ENCODE measurements at regions not wholly inside any gene's neighbourhood (a gene's known extent, or its start where the extent isn't known, plus 50 kb on each side); places are given as distances from the start of the nearest gene placed in this dataset.
A peak's percentile ranks its signal among the peaks of the same experiment; 100 is the strongest.

DNA sequence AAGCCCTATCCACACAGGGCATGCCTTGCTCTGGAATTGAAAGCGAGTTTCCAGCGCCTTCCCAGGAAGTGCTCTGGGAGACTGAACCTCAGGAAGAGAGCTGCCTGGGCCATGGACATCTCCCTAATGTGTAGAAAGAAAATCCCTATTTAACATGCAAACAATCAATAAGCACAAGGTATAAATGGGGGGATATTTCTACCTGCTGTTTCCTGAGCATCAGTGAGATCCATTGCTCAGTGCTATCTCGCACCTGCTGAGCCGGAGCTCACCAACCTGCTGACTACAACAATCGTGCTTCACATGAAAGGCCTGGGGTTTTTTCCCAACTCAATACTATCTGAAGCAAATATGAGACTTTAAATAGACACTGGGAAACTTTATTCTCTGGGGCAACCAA is 584.0 kb downstream of the GLRX3 start:
- no peak for DNase-seq (ENCODE audit: low spot score)

DNA sequence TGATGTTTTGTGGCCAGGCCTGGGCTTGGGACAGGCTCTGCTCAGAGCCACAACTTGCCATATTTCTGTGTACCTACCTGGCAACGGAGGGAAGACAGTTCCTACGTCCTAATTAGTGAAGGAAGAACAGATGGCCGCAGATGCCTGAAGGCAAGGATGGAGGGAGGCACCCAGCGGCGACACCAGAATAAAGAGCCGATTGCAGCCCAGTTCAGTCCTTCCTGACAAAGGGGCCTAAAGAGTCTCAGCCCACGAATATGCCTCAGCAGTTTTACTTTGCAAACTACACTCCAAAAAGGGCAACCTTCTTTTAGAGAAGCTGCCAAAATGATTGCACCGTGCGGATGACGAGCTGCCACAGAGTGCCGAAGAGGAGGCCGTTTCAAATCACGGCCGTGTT is 585.8 kb downstream of the GLRX3 start:
- DNase-seq (ENCODE audit: low spot score), result no peak

DNA sequence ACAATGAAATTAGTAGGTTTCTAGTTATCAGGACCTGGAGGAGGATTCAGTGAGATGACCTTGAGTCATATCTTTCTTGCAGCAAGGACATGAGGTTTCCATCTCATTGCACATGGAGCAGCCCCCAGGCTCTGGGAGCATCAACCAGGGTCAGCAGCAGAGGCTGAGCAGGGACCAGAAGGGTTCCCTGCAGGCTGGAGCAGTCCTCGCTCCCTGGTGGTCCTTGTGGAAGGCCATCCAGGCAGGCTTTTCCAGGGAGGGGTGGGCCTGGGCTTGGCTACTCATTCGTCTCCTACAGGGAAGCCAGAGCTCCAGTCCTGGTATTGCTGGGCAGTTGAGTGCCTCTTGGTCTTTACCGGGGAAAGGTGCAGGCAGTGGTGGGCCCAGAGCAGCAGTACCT is 587.5 kb downstream of the GLRX3 start:
- DNase-seq (ENCODE audit: low spot score), result no peak

DNA sequence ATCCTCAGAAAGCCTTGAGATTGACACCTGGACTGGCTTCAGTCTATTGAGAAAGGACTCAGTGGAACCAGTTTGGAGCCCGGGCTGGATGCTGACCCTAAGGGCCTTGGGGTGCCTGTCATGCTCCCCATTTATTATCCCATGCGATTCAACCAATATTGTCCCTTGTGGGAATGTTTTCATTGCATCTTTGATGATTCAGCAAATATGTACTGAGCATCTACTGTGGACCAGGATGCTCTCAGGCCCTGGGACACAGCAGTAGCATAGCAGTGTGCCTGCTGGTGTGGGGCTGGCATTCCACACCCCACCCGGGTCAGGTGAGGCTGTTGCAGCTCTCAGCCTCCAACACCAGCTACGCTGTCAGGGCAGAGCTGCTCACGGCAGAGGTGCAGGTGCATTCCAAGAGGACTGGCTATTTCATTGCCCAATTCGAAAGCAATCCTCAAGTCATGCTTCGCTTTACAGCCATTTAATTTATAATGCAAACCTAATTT is 586.0 kb downstream of the TCERG1L start:
- DNase-seq (ENCODE audit: low spot score), result no peak

DNA sequence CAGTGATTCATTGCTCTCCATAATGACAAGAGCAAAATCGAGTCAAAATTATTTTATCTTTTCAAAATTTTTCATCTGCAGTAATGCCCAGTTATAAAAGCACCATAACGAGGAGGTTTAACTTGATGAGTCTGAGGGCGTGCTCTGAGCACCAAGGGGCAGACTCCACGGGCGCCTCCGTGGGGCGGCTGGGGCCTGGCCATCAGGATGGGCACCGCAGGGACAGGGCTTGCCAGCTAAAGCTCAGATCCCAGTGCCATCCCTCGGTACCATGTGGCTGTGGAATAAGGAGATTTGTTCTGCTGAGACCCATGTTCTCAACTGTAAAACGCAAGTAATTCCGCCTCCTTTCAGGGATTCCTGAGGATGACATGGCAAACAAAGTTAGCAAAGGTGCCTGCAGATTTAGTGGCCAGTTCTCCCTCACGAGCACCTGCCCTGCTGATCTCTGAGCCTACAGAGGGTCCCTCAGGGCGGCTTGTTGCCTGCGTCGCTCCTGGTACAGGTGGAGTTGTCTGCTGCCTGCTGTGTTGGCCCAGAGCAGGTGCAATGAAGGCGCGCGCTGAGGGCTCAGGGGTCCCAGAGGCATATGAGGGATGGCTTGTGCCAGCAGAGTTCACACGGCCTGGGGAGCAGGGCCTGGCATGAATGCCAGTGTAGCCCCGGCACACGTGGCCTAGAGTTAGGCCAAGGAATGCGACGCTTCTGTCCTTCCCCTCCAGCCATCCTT is 584.4 kb downstream of the TCERG1L start:
- no peak for DNase-seq (ENCODE audit: low spot score)

DNA sequence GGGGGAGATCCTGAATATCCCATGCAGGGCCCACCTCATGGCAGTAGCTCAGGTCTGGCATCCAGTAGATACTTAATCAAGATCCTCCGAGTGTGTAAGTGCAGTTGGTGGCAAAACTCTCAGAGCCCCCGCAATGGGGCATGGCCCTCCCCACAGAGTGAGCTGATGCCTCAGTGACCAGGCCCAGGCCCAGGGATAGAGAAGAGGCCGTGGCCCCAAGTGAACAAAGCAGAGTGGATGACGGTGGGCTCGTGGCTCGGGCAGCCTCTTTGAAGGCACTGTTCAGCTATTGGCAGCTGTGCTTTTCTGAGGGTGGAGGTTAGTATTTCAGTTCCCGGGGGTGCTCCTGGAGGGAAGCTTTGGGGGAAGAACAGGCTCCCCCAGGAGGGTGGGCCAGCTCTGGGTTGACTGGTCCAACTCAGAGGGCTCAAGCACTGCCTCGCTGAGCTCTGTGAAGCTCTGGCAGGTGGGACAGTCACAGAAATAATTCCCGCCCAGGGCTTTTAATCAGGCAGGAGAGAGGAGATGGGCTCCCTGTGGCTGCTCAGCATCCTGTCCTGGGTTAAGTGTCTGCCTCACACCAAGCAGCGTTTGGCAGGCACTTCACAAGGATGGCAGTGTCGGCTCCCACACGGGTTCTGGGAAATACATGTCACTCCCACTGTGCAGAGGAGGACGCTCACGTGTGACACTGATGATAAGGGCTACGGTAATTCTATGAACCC is 583.6 kb downstream of the TCERG1L start:
- no peak for DNase-seq (ENCODE audit: low spot score)

DNA sequence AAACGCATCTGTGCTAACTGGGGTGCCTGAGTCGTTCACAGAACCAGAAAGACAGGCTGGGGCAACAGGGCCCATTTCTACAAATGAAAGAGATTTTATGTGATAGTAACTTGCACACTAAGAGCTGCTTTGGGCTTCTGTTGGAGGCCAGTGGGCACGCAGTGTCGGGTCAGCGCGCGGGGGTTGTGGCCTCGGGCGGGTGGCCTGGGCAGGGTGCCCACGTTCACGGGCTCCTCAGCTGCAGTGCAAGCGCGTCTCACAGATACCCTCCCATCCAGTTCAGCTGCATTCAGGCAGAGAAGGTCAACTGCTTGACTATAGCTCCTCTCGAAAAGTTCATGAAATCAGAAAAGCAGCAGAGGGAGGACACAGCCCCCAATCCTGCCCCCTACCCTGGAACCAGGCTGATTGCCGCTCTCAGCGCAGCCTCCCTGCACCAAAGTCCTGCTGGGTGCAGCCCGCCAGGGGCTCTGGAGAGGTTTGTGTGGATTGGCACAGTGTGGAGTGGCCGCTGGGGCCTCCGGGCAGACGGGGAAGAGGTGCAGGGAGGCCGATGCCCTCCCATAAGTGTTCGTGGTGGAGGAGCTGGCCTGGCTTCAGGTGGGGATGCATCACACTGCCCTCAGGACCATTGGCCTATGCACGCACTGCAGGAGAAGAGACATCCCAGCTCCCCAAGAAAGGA is 582.8 kb downstream of the TCERG1L start:
- no peak for DNase-seq (ENCODE audit: low spot score)

DNA sequence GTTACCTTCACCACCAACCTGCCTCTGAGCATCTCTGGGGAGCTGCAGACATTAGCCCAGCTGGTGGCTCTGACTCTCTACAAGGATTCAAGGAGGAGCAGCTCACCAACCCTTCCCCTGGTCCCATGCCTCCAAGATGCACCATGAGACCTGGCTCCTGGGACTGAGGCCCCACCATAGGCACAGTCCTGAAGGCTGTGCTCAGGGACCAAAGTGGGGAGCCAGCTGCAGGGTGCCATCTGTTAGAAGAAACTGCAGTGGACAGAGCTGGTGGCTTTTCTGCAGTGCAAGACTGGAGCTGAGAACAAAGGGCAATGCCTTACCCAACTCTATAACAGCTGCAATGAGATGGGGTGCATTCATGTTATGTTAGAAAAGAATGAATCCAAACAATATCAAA is 581.6 kb downstream of the TCERG1L start:
- DNase-seq (ENCODE audit: low spot score), result no peak

DNA sequence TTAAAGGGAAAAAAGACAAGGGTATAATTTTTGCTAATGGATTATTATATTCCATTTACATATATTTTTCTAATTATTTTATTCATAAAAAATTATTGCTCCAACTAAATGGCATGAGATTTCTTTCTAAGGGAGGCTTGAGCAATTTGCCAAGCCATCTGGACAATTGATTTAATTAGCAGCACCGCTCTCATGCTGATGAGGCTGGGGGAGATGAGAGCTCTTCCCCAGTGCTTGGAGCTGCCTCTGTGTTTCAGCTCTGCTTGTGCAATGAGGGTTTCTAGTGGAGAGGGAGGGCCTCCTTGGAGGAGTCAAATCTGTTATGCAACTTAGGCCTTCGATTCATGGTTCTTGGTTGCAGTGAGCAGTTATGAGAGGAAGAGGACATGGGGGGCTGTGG is 574.3 kb downstream of the TCERG1L start:
- DNase-seq (ENCODE audit: low spot score), result no peak

DNA sequence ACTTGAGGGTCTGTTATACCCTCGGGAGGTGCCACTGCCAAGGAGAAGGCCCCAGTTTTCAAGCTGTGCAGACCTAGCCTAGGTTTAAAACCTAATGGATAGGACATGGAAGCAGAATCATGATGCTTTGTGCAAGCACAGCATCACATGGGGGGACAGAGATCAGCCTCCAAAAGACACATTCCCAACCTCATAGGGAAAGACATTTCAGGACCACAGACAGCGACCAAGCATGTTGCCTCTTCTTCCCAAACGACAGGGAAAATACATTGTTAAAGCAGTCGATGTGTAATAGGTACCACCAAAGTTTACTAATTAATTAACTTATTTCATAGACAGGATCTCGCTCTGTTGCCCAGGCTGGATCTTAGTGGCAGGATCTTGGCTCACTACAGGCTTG is 573.9 kb downstream of the TCERG1L start:
- peak; percentile 30 for DNase-seq (ENCODE audit: low spot score)

DNA sequence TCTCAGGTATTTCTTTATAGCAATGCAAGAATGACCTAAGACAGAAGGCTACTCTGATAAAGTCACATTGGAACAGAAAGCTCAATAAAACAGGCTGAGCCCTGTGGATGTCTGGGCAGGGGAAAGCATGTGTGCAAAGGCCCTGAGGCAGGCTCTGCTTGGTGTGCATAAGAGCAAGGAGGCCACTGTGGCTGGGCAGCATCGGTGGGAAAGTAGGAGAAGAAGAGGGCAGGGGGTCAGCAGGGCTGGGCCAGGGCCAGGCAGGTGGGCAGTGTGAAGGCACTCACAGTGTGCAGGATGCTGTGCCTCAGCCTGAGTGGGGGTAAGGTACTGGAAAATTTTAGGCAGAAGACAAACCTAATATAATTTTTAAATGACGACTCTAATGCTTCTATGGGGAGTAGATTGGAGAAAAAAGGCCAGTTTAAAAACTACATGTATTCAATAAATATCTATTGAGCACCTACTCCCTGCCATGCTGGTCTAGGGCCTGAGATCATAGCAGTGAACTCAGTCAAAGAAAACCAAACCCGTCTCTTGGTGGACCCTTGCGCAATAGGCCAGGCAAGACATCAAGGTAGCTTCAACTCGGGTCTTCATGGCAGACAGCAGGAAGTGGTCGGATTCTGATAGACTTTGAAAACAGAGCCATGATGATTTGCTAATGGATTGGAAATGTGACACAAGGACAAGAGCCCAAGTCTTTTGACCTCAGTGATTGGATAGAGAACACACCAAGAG is 572.3 kb downstream of the TCERG1L start:
- no peak for DNase-seq (ENCODE audit: low spot score)

DNA sequence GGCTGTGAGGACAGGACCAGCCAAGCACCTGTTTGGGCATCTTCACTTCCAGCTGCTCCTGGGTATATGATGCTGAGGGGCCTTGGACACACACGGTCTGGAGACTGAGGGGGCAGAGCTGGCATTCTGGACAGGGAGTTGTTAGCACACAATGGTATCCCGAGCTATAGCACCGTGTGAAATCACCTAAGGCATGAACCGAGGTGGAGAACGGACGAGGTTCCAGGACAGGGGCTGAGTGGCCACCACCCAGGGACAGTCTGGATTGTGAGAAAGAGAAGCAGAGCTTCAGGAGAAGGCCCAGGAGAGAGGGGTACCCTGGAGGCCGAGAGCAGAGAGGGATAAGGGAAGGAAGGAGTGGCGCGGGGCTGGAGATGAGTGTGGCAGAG is 571.8 kb downstream of the TCERG1L start:
- DNase-seq (ENCODE audit: low spot score), result no peak

DNA sequence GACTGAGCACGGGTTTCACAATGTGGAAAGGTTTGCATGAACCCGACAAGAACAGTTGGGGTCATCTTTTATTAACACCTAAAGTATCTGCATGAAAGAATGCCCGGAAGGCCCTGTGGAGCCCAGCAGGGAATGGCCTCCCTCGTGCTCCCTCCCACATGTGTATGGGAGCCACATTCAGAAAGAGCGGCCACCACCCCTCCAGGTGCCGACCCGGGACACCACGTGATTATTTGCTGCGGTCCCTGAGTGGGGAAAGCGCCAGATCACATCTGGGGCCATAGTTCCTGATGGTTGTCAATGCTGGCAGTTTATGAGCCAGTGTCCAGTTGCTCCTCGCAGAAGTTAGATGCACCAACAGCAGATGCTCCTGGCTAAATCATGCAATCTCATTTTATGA is 571.4 kb downstream of the TCERG1L start:
- no peak for DNase-seq (ENCODE audit: low spot score)

DNA sequence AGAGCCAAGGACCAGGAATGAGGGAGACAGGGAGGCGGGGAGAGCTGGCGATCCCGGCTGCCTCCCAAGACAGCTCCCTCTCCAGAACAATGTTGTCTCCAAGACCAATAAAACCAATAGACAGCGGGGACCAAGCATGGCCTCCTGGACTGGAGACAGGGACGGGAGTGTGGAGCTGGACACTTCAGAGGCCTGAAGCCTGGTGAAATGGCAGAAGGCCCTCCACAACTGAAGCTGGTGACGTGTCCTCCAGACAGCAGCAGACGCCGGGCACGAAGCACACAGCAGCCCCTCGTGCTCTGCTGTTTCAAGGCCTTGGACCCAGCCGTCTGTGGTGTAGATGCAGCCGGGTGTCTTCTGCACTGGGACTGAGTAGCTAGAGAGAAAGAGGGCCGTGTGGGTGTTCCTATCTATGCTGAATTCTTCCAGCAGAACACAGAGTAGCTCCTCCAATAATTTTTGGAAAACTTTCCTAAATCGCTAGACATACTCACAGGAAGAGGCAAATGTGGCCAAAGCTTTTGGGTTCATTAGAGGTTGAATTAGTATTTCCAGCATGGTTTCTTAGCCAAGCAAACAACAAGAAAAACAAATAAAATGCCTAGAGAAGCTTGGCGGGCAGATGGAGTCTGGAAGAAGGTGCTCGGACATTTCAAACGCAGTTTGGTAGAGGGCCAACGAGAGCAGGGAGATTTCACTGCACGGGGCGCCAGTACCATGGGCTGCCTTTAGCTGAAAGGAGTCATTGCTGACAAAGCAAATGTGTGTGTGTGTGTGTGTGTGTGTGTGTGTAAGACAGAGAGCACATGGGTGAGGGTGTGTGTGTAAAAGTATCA is 570.4 kb downstream of the TCERG1L start:
- no peak for DNase-seq (ENCODE audit: low spot score)

DNA sequence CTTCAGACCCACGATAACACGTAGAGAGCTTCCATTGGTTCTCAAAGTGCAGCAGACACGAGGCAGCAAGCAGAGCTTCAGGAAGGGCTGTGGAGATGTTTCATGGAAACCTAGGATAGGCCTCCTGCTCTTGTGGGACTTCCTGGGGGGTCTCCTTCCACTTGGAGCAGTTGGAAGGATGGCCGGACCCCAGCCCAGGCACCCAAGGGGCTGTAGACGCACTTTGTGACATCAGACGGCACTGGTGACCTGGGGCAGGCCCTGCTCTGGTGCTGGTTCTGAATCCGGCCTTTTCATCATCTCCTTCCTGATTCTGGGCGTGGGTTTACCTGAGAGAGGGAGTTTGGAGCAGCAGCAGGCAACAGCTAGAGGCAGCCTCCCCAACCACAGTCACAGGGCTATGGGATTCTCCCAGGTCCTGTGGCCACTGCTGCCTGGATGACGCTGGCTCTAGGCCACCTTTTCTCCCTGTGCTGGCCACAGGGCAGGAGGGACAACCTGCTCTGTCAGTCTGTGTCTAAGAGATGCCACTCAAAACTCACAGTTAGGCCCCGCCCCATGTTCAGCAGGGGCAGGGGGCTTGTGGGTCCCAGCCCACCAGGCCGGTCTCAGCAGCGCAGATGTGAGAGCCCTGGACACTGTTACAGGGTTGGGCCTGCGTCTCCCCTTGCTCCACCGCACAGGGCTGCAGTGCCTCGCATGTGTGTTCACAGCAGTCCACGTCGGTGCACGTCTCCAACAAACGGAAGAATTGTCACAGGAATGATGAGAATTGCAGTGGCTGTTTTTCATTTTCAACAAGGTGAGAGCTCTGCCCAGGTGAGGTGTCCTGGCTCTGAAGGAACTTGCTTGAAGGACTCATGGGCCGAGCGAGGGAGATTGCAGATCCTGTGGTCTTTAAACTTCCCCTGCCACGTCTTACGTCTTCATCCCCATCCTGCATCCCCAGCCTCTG is 569.3 kb downstream of the TCERG1L start:
- DNase-seq (ENCODE audit: low spot score), result no peak

DNA sequence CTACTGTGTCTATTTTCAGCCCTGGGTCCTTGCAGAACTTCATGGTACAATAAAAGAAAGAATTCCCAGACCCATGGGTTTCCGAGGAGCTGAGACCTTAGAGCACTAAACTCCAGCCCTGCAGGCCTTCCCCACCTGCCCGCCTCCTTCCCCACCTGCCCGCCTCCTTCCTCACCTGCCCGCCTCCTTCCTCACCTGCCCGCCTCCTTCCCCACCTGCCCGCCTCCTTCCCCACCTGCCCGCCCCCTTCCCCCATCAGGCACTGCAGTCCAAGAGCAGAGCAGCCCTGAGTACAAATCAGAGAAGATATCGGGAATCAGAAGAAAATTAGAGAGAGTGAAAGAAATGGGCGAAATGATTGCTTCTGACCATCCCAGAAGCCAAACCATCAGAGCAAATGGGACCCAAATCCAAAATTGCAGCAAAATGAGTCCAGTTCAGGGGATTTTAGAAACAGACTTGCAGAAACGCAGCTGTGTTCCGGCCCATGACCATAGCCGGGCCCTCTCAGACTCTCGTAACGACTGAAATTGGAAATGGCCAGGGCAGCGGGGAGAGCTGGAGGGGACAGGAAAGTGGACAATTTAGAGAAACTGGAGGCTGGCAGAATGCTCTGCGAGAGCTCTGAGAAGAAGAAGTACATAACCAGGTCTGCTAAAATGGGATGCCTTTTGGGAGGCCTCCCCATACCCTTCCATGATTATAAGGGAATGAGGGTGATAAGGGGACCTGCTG is 568.4 kb downstream of the TCERG1L start:
- no peak for DNase-seq (ENCODE audit: low spot score)

DNA sequence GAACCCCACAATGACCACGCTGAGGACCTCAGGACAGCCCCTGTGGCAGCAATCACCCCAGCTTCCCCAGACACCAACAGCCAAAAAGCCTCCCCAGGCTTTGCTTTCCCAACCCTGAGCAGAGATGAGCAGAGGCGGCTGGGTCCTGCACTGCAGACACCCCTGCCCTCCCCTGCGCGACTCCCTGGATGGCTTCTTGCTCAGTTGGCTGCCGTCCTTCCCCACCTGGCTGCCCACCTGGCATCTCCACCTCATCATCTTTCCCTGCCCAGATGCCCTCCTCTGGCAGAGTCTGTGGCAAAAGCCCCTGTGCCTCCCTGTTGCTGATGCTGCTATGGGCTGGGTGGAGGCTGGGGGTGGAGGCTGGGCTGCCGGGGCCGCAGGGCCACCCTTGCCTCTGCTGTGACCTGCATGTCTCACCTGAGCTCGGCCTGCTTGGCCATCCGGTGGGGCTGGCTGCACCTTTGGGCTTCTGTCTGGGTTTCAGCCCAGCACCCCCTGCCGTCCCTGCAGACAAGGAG is 567.7 kb downstream of the TCERG1L start:
- DNase-seq (ENCODE audit: low spot score), result no peak

DNA sequence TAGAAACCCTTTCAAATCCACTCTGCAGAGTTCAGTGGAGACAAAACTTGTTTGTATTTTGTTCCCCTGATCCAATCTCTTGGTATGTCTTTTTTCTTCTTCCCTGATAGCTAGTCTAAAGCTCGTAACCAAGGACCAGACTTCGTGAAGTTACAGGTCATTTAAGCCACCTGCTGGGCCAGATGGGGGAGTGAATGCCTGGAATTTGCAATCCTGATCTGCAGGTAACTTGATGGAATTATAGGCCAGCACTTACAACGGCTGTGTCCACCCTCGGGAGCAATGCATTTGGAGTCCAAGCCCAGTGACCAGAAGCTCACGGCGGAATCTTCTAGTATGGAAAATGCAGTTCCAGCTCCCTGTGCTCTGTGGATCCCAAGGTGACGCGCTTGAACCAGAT is 566.9 kb downstream of the TCERG1L start:
- no peak for DNase-seq (ENCODE audit: low spot score)

DNA sequence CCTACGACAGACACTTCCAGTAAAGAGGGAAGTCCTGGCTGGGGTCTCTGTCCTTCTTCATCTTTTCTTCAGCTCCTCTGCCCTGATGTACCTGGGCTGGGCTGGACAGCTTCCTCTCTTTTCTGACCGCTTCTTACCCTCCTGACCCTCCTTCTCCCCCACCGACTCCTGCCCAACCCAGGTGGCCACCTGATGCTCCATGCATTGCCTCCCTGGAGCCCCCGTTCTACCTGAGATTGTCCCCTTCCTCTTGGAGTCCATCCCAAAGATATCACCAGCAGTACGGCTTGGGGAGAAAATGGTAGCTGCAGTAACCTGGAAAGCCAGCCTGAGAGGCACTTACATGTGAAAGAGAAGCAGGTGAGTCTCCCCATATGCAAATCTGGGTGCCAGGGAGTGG is 566.3 kb downstream of the TCERG1L start:
- no peak for DNase-seq (ENCODE audit: low spot score)
